SK-MEL-5 (cell line): ENCODE measurements at regions not wholly inside any gene's neighbourhood (a gene's known extent, or its start where the extent isn't known, plus 50 kb on each side); places are given as distances from the start of the nearest gene placed in this dataset.

Experiments
- DNase-seq: peaks from one replicate; pipeline ENCODE4 v3.0.0-alpha.2; 2016; ENCODE audit warnings: low read depth, low spot score
- in situ Hi-C: cut with HindIII; loops from 2 replicates; pipeline ENCODE4 v1.10.0; 2016; ENCODE audit warnings: low sequenced_read_pairs, high pct_unique_total_duplicates, low pct_unique_long_range_greater_than_20kb

- DNase-seq, result no peak
- in situ Hi-C loops, result no loop called here
Measured at GRCh38 chr4:129446074-129446473, 350.1 kb downstream of the C4orf33 start.

DNA sequence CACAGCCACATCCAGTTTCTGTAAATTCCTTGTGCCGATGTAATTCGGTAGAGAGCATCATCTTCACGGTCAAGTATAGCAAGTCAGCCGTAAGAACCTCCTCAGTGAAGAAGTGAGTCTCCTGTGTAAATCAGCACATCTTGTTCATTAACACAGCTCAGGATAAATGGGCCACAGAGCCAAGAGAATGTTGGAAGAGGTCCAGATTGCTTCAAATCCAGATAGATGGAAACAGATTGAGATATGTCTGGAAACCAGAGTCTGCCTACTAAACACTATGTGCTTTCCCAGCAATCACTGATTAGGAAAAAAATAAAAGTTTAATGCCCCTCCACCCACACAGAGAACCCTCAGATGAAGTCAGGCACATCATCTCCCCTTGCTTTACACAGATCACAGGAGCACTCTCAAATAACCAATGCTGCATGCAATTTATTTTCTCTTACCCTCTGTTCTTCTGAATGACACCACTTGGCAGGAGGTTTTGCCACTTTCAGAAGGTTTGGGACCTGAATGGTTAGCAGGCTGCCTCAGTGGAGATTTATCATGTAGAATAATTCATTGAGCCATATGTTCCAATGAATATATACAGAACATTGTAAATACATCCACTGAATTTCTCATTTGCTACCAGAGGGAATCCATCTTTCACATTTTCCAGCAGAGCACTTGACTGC is 357.7 kb downstream of the C4orf33 start:
- in situ Hi-C loops, result no loop called here
- no peak for DNase-seq

GRCh38 chr4:129455482-129455881 is 359.5 kb downstream of the C4orf33 start:
- DNase-seq, result no peak
- in situ Hi-C loops, result no loop called here

- no peak for DNase-seq
- in situ Hi-C loops, result no loop called here
Measured at GRCh38 chr4:129468624-129469023, 372.7 kb downstream of the C4orf33 start.

DNA sequence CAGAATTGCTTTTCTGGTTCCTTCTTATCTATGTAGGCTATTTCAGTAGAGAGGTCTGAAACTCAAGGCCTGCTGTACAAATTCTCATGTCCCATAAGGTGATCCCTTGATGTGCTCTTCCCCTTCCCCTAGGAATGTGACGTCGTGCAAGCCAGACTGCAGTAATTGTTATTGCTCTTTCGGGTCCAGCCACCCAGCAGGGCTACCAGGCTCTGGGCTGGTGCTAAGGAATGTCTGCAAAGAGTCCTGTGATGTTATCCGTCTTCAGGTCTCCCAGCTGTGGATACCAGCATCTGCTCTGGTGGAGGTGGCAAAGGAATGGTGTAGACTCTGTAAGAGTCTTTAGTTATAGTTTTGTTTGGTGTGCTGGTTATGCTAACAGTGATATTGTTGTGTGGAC is 378.7 kb downstream of the C4orf33 start:
- in situ Hi-C loops, result no loop called here
- DNase-seq, result no peak

DNA sequence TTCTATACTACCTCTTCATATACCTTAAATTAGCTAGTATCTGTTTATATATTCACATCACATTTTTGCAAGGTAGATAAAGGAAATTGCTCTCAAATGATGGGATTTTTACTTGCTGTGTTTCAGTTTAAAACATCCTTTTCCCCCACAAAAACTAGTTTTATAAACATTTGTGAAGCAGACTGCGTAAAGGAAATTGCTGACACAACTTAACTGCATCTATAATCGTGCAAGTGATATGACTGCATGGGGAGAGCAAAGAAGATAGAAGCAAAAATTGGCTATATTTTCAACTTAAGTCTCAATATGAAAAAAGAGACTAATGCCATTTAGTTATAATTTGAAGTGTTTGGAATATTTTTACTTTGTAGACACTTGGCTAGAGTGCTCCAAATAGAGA is 385.2 kb downstream of the C4orf33 start:
- DNase-seq, result no peak
- in situ Hi-C loops, result no loop called here

DNA sequence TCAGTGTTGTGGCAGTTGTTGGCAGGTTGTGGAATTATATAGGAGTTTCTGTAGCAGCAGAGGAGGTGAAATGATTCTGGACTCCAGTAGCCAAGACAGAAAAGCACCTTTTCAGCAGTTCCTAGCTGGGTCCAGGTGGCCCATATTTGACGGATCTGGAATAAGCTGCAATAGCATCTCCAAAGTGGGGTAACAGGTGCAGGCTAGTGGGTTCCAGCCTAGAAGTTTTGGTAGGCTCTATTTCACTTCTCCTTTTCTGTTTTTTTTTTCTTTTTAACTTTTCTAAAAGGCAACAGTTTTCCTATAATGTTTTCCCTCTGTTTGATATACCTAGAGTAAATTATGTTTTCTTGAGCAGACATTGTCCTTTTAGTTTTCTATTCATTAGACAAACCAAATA is 392.5 kb downstream of the C4orf33 start:
- no peak for DNase-seq
- in situ Hi-C loops, result no loop called here

- in situ Hi-C loops, result no loop called here
- DNase-seq, result no peak
Measured at GRCh38 chr4:129490516-129490915, 394.6 kb downstream of the C4orf33 start.

- no peak for DNase-seq
- in situ Hi-C loops, result no loop called here
Measured at GRCh38 chr4:129498626-129499025, 402.7 kb downstream of the C4orf33 start.

DNA sequence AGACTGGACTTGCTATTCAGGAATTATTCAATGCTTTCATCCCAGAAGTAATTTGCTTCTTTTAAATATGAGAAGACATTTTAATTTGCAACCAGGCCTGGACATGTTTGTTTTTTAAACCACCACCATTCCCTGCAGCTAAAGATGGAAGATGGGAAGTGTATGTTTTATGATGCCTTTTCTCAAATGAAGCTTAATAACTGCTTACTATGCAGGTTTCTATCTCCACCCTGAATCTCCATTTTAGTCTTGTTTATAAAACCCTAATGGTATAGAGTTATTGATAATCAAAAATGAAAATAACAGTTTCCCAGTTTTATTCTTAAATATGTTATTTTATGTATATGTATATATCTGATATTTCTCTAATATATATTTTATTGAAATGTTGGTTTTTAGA is 418.9 kb downstream of the C4orf33 start:
- DNase-seq, result no peak
- in situ Hi-C loops, result no loop called here

- DNase-seq, result no peak
- in situ Hi-C loops, result no loop called here
Measured at GRCh38 chr4:129515356-129515755, 419.4 kb downstream of the C4orf33 start.

GRCh38 chr4:129526812-129527211 is 430.9 kb downstream of the C4orf33 start:
- peak; percentile 49 for DNase-seq
- in situ Hi-C loops, result no loop called here

DNA sequence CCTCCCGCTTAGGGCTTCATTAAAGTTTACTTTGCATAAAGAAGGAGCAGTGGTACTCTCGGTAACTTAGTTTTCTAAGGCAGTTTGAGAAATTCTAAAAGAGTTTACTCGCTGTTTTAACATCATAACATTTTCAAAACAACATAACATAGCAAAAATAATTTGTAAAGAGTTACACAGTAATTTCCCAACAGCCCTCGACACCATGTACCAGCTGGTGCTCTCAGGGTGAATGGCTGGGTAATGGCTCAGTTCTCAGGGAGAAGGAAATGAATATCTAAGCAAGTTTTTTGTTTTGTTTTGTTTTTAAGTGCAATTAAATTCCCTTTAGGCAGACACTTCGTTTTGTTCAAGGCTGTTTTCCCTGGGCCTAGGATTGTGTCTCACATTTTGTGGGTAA is 435.3 kb downstream of the C4orf33 start:
- DNase-seq, result no peak
- in situ Hi-C loops, result no loop called here

DNA sequence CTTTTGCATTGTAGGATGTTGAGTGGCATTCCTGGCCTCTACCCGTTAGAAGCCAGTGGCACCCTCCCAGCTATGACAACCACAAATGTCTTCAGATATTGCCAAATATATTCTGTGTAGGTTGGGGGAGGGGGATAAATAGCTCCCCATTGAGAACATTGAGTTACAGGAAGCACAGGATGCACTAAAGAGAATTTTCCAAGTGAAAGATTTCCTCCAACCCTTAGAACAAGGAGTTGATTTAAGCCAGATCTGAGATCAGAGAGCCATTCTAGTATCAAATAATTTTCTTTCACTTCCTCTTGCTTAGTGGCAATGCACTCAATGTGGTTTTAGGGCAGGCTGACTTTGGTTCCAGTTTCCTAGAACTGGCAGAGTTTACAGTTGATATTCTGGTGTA is 436.6 kb downstream of the C4orf33 start:
- DNase-seq, result no peak
- in situ Hi-C loops, result no loop called here

GRCh38 chr4:129543299-129543698 is 447.3 kb downstream of the C4orf33 start:
- DNase-seq, result no peak
- in situ Hi-C loops, result no loop called here

GRCh38 chr4:129545599-129546278 is 449.8 kb downstream of the C4orf33 start:
- in situ Hi-C loops, result no loop called here
- peak; percentile 57 for DNase-seq

- DNase-seq, result no peak
- in situ Hi-C loops, result no loop called here
Measured at GRCh38 chr4:129546531-129546930, 450.6 kb downstream of the C4orf33 start.

- in situ Hi-C loops, result no loop called here
Measured at GRCh38 chr4:129550281-129550785, 454.4 kb downstream of the C4orf33 start.

DNA sequence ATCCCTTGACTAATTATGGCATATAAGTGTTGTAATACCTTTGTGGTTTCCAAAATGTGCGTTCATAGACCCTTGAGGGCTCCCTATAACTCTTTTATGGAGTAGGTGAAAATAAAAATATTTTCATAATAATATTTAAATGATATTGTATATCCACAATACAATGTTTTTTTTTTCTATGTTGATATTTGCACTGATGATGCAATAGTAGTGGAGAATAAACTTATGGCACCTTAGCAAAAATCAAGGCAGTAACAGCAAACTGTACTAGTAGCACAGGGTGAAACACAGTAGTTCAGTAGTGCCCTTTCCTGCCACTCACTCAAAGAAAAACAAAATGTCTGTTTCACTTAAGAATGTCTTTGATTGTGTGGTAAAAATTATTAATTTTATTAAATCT is 465.3 kb downstream of the C4orf33 start:
- DNase-seq, result no peak
- in situ Hi-C loops, result no loop called here

More at GRCh38 chr4:129550281-129550785, 454.4 kb downstream of the C4orf33 start:
- DNase-seq, result no peak
